ENCODE measurements at regions not wholly inside any gene's neighbourhood (a gene's known extent, or its start where the extent isn't known, plus 50 kb on each side); places are given as distances from the start of the nearest gene placed in this dataset.
A peak's percentile ranks its signal among the peaks of the same experiment; 100 is the strongest.
"Not testable (repeated sequence)": the region's sequence is repeated elsewhere in the genome, so short reads cannot be mapped to it uniquely, and the experiment has no call there.

GRCh38 chr12:13536219-13536910, 339.8 kb downstream of the EMP1 start:
- WGBS, 2 donors (ENCODE audit: low coverage in 1 of 2): 58 to 71% methylated on average over 7 of the region's 7 CpGs
- Histone ChIP-seq H3K27me3 (peaks cover 10% of the 10 kb centered on the region), H3K4me1 (no peaks in the 10 kb centered on the region), H3K36me3 (no peaks in the 10 kb centered on the region), H3K9me3 (no peaks in the 10 kb centered on the region), H3K27ac (no peak overlapping the region), H3K4me3 (no peak overlapping the region)
- no peak for ATAC-seq
- TF ChIP-seq POLR2AphosphoS5 (IDR thresholded peaks at IDR 0.05) (no peak), CTCF (IDR thresholded peaks at IDR 0.05) (no peak), EP300 (IDR thresholded peaks at IDR 0.05) (no peak), POLR2A (IDR thresholded peaks at IDR 0.05) (no peak)

- Histone ChIP-seq H3K27me3 (no peaks in the 10 kb centered on the region), H3K36me3 (no peaks in the 10 kb centered on the region), H3K4me3 (peak overlapping the region in 1 of 2 donors; percentile 11), H3K4me1 (no peaks in the 10 kb centered on the region), H3K9me3 (no peaks in the 10 kb centered on the region), H3K27ac (no peak overlapping the region)
- peak; percentile 39 to 80 (median 48) for TF ChIP-seq CTCF (IDR thresholded peaks at IDR 0.05)
- TF ChIP-seq EP300 (IDR thresholded peaks at IDR 0.05): no peak
- no peak for ATAC-seq
- WGBS, 2 donors (ENCODE audit: low coverage in 1 of 2): 26 to 31% methylated on average over 8 of the region's 8 CpGs
Observed at GRCh38 chr12:13534645-13535398, 338.3 kb downstream of the EMP1 start.

GRCh38 chr12:13534242-13534641, 337.7 kb downstream of the EMP1 start:
- Histone ChIP-seq H3K4me1 (no peaks in the 10 kb centered on the region), H3K9me3 (no peaks in the 10 kb centered on the region), H3K4me3 (peak overlapping the region in 1 of 2 donors; percentile 11), H3K36me3 (no peaks in the 10 kb centered on the region), H3K27ac (no peak overlapping the region), H3K27me3 (no peaks in the 10 kb centered on the region)
- 66 to 72% methylated on average over 3 of the region's 3 CpGs for WGBS, 2 donors (ENCODE audit: low coverage in 1 of 2)
- TF ChIP-seq POLR2A (IDR thresholded peaks at IDR 0.05): no peak
- no peak for TF ChIP-seq POLR2AphosphoS5 (IDR thresholded peaks at IDR 0.05)
- no peak for TF ChIP-seq CTCF (IDR thresholded peaks at IDR 0.05)
- no peak for TF ChIP-seq EP300 (IDR thresholded peaks at IDR 0.05)
- ATAC-seq: no peak

GRCh38 chr12:13530966-13531365, 334.4 kb downstream of the EMP1 start:
- no peaks in the 10 kb centered on the region for H3K27me3 ChIP-seq
- no peaks in the 10 kb centered on the region for H3K36me3 ChIP-seq
- no peaks in the 10 kb centered on the region for H3K9me3 ChIP-seq
- no peak overlapping the region for H3K27ac ChIP-seq
- TF ChIP-seq EP300 (IDR thresholded peaks at IDR 0.05) (no peak), POLR2AphosphoS5 (IDR thresholded peaks at IDR 0.05) (no peak), CTCF (IDR thresholded peaks at IDR 0.05) (no peak), POLR2A (IDR thresholded peaks at IDR 0.05) (no peak)
- 90 to 97% methylated on average over 3 of the region's 7 CpGs for WGBS, 2 donors (ENCODE audit: low coverage in 1 of 2)
- no peak overlapping the region for H3K4me3 ChIP-seq
- ATAC-seq: no peak
- no peaks in the 10 kb centered on the region for H3K4me1 ChIP-seq

- not testable (repeated sequence) for ATAC-seq, H3K27me3 ChIP-seq, H3K4me1 ChIP-seq, H3K9me3 ChIP-seq, H3K4me3 ChIP-seq, H3K36me3 ChIP-seq
- 71 to 78% methylated on average over 1 of the region's 1 CpG for WGBS, 2 donors (ENCODE audit: low coverage in 1 of 2)
- H3K27ac ChIP-seq: peak overlapping the region in 1 of 4 donors; percentile 30
Observed at GRCh38 chr12:13526185-13526921, 329.8 kb downstream of the EMP1 start.
